ENCODE measurements at regions not wholly inside any gene's neighbourhood (a gene's known extent, or its start where the extent isn't known, plus 50 kb on each side); places are given as distances from the start of the nearest gene placed in this dataset.

- H3K18ac ChIP-seq (ENCODE audit: insufficient read length, low read depth, low read length): no peak overlapping the region
- H3K9me3 Mint-ChIP-seq: no peaks in the 10 kb centered on the region
- no peak overlapping the region for H3K27ac ChIP-seq (ENCODE audit: insufficient read length, low read depth, low read length)
- H3K27me3 Mint-ChIP-seq (ENCODE audit: low read depth): no peaks in the 10 kb centered on the region
- no peaks in the 10 kb centered on the region for H4K20me1 ChIP-seq (ENCODE audit: control insufficient read depth, insufficient read depth, insufficient read length)
- WGBS (ENCODE audit: extremely low coverage, insufficient read length, low lambda C conversion rate): no CpG with 5 or more reads among the region's 2 CpGs
- H3K27me3 ChIP-seq (ENCODE audit: insufficient read depth, low read length): no peaks in the 10 kb centered on the region
- TF ChIP-seq CTCF (conservative IDR thresholded peaks at IDR 0.05): no peak
- H2AFZ ChIP-seq (ENCODE audit: low read length): no peak overlapping the region
- no peak overlapping the region for H2BK120ac ChIP-seq (ENCODE audit: low read depth, low read length, poor library complexity, severe bottlenecking)
- no peak overlapping the region for H4K5ac ChIP-seq (ENCODE audit: insufficient read length, low read depth, low read length)
- DNase-seq: no peak
- H3K4me3 Mint-ChIP-seq: no peak overlapping the region
- H3K9me3 ChIP-seq (ENCODE audit: control insufficient read depth, low read depth, low read length): no peaks in the 10 kb centered on the region
- no peak overlapping the region for H3K14ac ChIP-seq (ENCODE audit: insufficient read depth, low read length)
- no peaks in the 10 kb centered on the region for H3K79me1 ChIP-seq (ENCODE audit: insufficient read depth, low read depth, low read length, poor library complexity, severe bottlenecking)
- no peaks in the 10 kb centered on the region; a peak in 1 of 7 replicates for H3K36me3 Mint-ChIP-seq (ENCODE audit: insufficient read depth in 1 of 3, low read depth in 3 of 3)
- peaks cover 5% of the 10 kb centered on the region; the same call in 1 of the 2 replicates for H3K4me1 ChIP-seq (ENCODE audit: insufficient read depth, low read length)
- H3K56ac ChIP-seq (ENCODE audit: insufficient read length, low read depth, low read length): no peak overlapping the region
- H3K23me2 ChIP-seq (ENCODE audit: insufficient read length, low read depth, low read length, poor library complexity, severe bottlenecking): no peaks in the 10 kb centered on the region
- H2AK5ac ChIP-seq (ENCODE audit: insufficient read length, low read length): no peak overlapping the region
- no peak overlapping the region for H3T11ph ChIP-seq (ENCODE audit: low read length)
- H2BK20ac ChIP-seq (ENCODE audit: low read depth, low read length, poor library complexity, severe bottlenecking): no peak overlapping the region
- H3K9ac ChIP-seq (ENCODE audit: extremely low read depth, insufficient read length, low read length): no peak overlapping the region
- no peak overlapping the region for H3K27ac Mint-ChIP-seq
- no peak overlapping the region for H2BK12ac ChIP-seq (ENCODE audit: insufficient read length, low read depth, low read length)
- H3K23ac ChIP-seq (ENCODE audit: insufficient read length, low read depth, low read length): no peak overlapping the region
- no peak overlapping the region for H3K4me2 ChIP-seq (ENCODE audit: insufficient read depth, insufficient read length, low read length)
- H4K8ac ChIP-seq (replicated peaks; ENCODE audit: insufficient read length, low read depth, low read length): no peak overlapping the region
- H4K91ac ChIP-seq (ENCODE audit: insufficient read length, low read depth, low read length): no peak overlapping the region
- H2BK5ac ChIP-seq (ENCODE audit: insufficient read length, low read length): no peak overlapping the region
- no peak overlapping the region for H2BK15ac ChIP-seq (ENCODE audit: low read depth, low read length)
- H3K4ac ChIP-seq (ENCODE audit: low read depth, low read length): no peak overlapping the region
- H3K79me2 ChIP-seq (ENCODE audit: insufficient read depth, low read length): no peaks in the 10 kb centered on the region
- peaks cover 7 to 11% of the 10 kb centered on the region in 2 experiments for H3K4me1 Mint-ChIP-seq
Measured at GRCh38 chr9:80698725-80699410, 990.5 kb downstream of the TLE1 start.

All from H9 (cell line).